ENCODE measurements at regions not wholly inside any gene's neighbourhood (a gene's known extent, or its start where the extent isn't known, plus 50 kb on each side); places are given as distances from the start of the nearest gene placed in this dataset.
"Not testable (repeated sequence)": the region's sequence is repeated elsewhere in the genome, so short reads cannot be mapped to it uniquely, and the experiment has no call there.

DNA sequence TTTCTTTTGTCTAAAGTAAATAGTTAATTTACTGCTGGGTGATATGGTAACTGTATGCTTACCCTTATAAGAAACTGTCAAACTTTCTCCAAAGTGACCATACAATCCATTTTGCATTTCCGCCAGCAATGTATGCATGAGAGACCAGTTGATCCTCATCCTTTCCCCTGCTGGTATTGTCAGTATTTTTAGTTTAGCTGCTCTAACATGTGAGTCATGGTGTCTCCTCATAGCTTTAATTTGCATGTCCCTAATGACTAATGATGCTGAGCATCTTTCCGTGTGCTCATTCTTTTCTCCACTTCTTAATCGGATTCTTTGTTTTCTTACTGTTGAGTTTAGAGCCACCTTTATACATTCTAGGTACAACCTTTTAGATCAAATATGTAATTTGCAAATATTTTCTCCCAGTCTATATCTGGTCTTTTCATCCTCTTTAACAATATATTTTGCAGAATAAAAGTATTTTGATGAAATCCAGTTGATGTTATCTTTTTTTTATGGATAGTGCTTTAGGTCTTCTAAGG, 379.9 kb downstream of the BCL2L11 start:
- peak; percentile 11 for DNase-seq (ENCODE audit: low read depth)

DNA sequence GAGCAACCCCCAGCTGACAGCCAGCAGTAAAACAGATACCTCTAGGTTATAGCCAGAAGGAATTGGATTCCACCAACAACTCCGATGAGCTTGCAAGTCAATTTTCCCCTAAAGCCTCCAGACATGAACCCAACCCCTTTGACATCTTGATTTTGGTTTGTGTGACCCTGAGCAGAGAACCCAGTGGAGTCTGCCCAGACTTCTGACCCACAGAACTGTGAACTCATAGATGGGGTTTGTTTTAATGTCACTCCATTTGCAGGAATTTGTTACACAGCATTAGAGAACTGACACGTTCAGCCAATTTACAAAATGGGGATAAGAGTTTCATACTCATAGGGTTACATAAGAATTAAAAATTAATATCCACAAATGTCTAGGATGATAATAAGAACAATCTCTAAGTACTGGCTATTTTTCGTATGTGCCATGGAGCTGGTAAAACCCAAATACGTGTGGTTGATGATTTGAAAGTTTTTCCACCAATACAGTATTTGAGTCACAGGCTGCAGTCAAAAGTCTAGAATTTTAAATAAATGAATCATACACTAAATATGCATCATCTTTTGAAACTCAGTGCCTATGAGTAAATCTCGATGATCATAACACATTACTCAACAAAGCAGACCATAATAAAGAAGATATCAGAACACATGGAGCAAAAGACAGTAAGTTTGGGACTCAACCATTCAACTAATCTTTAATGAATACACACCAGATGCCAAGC, 380.0 kb downstream of the ANAPC1 start:
- DNase-seq (ENCODE audit: low read depth), result peak; percentile 7

DNA sequence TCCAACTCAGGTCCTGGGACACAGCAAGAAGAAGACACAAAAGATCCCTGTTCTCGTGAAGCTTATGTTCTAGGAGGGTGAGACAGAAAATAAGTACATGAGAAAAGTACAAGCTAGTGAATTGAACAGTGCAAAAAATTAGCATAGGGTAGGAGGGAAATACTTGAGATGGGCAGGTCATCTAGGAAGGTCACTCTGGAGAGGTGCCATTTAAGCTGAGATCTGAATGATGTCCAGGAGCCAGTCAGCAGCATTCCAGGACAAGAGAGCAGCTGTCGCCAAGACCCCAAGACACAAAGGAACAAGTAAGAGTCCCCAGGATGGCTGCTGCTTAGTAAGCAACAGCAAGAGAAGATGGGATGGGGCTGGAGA, 379.4 kb downstream of the ANAPC1 start:
- DNase-seq (ENCODE audit: low read depth), result peak; percentile 18

DNA sequence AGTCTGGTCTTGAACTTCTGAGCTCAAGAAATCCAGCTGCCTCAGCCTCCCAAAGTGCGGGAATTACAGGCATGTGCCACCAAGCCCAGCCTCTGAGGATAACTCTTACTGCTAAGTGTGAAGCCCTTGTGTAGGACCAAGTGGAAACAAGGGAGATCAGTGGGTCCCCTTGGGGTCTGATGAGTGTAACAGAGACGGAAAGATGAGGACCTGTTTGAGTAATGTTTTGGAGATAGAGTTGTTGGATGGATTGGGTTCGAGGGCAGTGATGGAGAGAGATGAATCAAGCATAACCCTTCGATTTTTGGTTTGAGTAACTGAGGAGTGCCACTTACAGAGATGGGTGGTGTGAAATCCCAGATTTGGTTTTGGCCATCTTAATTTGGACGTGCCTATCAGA, 378.7 kb downstream of the ANAPC1 start:
- DNase-seq (ENCODE audit: low read depth), result not testable (repeated sequence)

DNA sequence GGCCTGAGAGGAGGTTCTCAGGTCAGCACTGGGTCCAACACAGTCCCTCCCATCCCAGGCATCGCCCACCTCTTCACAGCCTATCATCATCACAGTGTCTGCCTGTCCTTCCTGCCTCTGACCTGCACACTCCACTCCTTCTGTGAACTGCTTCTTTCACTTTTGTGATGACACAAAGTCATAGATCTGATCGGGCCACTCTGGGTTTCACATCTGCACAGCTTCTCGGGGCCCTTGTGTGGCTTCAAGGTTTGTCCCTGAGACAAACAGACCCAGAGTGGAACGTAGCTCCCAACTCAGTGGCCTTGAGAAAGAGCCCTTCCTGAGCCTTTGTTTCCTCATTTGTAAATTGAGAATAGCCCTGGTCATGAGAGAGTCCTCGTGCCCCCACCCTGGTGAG, 377.1 kb downstream of the ANAPC1 start:
- not testable (repeated sequence) for DNase-seq (ENCODE audit: low read depth)

DNA sequence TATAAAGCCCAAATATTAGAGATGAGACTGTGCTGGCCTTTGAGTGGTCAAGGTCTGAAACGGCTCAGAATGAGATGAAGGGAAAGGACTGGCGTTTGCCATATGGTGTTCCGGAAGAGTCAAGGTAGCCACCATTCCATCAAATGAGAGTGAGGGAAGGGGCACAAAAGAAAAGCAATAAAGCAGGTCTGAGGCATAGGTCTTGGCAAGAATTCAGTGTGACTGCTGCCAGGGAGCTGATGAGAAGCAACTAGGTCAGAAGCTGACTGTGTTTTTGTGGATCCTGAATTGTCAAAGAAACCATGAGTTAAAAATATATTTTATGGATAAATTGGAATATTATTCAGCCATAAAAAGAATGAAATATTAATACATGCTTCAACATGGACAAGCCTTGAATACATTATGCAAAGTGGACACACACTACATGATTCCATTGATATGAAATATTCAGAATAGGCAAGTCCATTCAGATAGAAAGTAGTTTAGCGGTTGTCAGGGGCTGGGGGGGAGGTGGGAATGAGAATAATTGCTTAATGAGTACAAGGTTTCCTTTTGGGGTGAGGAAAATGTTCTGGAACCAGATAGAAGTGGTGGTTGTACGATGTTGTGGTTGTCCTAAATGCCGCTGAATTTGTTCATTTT, 374.6 kb downstream of the ANAPC1 start:
- DNase-seq (ENCODE audit: low read depth), result not testable (repeated sequence)

DNA sequence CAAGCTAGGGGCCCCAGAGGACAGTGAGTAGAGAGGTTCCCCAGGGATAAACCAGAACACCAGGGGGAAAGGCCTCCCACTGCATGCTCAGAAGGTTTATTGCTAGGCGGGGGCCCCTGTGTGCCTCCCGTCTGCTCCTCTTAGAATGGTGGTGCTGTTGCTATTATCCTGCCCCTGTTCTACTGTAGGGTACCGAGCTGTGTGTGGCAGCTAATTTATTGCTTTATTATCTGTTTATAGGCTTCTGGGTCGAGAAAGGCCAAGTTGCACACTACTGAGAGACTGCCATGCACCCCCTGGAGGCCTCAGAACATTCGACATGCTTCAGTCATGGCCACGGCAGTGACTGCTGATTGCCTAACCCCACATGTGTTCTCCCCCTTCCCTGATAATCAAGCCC, 373.6 kb downstream of the ANAPC1 start:
- not testable (repeated sequence) for DNase-seq (ENCODE audit: low read depth)

DNA sequence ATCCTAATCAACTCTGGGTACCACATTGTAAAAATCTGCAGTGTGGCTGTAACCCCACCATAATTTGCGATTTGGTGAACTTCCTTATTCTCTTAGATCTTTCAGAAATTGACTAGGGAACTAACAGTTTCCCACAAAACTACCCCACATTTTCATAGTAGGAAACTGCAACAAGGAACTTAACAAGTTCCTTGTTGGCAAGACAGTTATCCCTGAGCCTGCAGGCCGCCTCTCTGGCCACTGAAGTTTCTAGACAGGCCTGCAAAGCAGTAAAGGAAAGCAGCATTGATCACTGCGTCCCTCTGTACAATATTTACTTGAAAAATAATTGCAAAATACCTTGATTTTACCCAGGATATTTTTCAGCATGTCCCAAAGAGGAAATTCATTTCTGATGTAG, 372.9 kb downstream of the ANAPC1 start:
- not testable (repeated sequence) for DNase-seq (ENCODE audit: low read depth)

DNA sequence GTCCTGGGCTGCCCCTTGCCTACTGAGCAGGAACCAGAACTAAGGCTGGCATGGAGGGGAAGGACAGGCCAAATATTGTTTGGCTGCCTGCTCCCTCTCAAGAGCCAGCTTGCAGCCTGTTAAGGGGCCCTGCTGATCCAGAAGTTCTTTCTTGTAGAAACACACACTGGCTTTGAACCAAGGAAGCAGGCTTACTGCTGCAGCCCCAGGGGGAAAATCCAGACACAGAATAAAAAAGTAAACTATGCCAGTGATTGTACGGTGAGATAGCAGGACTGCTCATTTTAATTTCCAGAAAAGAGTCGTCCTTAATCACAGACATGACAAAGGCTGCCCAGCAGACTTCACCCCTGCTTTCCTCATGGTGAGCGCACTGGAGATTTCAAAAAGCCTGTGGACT, 371.6 kb downstream of the ANAPC1 start:
- DNase-seq (ENCODE audit: low read depth), result not testable (repeated sequence)

DNA sequence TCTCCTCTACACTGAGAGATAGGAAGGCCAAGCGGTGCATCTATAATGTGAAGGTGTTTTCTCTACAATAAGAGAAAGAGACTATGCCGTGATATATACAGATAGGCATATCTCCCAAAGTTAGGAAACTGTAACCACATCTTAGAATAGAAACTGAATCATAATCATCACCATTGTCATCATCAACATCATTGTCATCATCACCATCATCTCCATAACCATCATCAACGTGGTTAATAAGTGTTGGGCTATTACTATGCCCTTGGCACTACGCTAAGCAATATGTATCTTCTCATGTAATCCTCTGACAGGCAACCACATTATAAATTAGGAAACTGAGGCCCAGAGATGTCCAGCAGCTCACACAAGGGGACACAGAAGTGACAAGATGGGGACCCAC, 369.9 kb downstream of the ANAPC1 start:
- not testable (repeated sequence) for DNase-seq (ENCODE audit: low read depth)

DNA sequence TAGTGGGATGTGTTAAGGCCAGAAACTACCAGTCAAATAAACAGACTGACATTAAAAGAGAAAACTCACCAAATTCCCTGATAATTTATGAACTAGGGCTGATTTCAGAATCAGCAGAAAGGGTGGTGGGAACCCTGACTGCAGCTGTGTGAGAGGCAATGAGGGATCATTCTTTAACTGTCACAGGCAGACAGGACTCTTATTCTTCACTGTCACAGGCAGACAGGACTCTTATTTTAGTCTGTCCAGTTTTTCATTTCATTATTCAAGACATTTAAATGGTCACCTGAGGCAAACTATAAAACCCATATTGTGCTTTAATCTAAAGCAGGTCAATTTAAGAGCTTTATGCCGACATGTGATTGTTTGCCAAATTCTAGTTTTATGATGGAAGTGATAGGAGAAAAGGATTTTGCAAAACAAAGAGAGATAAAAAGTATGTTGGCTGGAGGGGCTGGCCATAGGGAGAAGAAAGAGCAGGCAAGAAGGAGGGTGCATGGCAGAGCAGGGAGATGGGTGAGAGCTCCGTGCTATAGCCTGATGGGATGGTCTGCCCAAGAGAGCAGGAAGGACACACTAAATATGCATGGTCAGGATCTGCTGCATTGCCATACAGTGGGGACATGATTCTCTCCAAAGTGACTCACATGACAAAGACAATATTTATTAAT, 366.8 kb downstream of the ANAPC1 start:
- not testable (repeated sequence) for DNase-seq (ENCODE audit: low read depth)

DNA sequence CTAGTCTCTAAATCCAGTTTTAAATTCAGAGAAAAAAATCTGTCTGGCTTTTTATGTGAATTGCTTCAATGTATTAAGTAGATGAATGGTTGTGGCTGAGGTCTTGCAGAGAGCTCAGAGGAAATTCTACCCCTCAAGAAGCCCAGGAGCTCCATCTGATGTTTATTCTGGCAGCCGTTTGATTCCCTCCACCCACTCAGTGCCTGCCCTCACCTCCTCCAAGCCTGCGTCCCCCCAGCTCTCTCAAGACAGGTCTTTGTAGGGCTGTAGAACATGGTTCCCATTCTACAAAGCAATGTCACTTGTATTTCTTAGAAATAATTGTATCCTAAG, 366.3 kb downstream of the ANAPC1 start:
- not testable (repeated sequence) for DNase-seq (ENCODE audit: low read depth)

DNA sequence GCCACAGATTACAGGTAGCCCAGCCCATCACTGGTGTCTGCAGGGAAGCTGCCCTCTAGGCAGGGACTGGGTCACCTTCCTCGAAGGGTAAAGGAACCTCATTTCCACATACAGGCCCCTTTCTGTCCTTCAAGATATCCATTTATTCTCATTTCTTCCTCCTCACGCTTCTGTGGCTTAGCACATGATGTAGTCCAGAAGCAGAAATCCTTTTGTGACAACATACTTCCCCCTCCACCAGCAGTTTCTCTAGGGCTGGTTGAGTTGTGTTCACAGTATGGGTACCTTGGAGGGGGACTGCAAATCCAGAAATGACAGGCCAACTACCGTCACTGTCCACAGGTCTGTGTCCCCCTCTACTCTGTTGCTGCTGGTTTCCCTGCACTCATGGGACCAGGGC, 364.9 kb downstream of the ANAPC1 start:
- no peak for DNase-seq (ENCODE audit: low read depth)

DNA sequence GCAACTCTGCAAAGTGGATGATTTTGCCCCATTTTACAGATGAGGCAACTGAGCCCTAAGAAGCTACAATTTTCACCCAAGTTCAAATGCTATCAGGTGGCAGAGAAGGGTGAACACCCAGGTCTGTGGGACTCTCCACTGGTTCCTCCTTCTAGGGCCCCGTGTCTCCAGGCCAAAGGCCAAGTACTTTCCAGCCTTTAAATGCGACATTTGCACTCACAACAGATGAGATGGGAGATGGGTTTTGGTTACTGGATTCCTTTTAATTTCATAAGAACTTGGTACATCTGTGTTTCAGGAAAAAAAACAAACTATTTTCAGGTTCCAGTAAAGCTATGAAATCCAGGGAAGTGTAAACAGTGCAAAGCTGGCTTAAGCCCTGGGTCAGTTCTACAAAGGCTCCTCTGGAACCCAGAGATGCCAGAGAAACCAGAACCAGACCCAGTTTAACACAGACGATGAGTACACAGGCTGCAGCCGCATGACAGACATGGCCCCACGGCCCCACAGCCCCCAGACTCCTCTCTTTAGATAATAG, 361.7 kb downstream of the ANAPC1 start:
- DNase-seq (ENCODE audit: low read depth), result no peak

DNA sequence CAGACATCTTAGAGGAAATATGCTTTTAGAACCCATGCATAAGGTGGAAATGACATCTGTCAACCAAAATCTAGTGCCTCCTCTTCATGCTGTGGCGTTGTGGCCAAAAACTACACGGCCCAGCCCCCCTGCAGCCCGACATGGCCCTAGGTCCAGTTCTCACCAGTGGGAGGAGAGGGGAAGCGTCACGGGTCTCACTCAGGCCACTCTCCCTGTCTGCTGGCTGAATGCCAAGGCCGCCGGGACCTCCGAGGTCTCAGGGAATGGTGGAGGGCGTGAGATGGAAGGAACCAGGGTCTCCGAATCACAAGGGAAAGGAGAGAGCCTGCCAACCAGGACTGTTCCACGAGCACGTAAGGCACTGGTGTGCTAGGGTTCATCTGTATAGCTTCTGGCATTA, 361.0 kb downstream of the ANAPC1 start:
- DNase-seq (ENCODE audit: low read depth), result no peak

DNA sequence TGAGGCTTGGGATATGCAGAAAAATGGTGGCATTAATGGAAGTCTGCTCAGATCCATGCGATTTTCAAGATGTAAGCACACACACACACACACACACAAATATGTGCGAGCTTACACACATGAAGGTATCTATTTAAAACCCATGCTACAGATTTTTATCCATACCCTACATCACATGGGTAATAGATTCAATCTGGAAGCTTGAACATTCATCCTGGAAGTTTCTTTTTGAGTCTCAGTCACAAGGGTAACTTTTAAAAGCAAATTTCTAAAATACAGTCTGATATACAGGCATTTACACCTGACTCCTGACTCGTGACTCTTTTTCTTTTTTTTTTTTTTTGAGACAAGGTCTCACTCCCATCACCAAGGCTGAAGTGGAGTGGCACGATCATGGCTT, 359.0 kb downstream of the ANAPC1 start:
- DNase-seq (ENCODE audit: low read depth), result not testable (repeated sequence)

DNA sequence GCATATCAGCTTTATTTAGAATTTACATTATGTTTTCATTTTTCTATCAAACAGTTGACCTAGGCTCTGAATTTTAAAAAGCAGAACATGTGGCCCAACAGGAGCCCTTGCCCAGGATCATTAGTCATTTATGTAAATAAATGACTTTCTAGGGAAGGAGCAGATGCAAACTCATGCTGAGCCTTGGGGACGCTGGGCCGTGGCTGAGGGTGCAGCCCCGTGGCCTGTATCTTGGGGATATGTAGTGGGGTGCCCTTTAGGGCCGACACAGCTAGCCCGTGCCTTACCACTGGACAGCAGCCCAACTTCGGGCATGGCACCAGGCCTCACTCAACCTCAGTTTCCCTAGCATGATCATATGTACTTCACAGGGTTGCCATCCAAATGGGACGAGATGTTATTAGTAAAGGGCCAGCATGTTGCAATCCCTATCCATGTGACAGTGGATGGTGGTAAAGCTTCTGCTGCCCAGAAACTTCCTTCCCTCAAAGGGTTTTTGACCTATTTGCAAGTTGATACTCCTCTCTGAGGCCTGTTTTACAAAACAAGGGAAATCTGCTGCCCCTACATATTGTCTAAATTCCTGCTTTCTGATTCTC, 357.9 kb downstream of the ANAPC1 start:
- DNase-seq (ENCODE audit: low read depth), result not testable (repeated sequence)

DNA sequence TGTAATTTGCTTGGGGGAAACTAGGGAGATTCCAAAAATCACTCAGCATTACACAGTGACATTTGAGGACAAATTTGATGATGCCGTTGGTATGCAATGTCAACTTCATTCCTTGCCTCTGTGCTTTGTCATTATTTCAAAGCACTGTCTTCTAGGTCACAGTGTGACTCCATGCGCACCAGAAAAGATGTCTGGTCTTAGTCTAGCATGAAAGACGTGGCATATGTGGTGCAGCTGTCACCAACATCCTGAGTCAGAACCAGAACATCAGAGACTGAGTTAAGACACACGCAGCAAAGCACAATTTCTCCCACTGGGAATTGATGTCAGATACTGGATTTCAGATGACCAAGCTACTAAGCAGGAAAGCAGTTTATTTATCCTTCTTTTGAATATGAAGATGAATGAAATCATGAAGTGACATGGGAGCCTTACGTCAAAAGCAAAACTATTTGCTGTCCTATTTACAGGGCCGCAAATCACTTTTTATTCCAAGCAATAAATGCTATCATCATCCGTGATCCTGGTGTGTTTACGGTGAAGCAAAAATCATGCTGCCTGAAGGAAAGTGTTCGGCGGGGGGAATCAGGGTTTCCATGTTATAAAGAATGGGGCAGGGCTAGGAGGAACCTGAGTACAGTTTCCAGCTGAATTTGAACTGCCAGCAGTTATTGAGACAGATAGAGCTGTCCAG, 356.1 kb downstream of the ANAPC1 start:
- DNase-seq (ENCODE audit: low read depth), result not testable (repeated sequence)

DNA sequence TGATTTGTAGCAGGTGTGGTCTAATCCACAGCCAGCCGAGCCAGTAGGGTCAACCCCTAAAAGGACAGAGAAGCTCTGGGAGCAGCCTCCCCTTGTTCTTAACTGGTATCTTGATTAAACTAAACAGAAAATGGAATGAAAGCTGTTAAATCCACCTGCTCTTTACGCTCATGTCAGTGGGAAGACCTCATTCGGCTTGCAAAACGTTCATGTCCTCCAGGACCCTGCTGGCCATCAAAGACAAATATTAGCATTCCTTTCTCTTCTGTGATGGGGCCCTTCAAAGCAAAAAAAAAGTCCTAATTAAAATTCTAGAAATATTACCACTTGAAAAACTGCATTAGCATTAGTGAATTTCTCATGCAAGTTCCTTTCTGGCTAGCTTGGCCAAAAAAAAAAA, 355.0 kb downstream of the ANAPC1 start:
- DNase-seq (ENCODE audit: low read depth), result not testable (repeated sequence)

DNA sequence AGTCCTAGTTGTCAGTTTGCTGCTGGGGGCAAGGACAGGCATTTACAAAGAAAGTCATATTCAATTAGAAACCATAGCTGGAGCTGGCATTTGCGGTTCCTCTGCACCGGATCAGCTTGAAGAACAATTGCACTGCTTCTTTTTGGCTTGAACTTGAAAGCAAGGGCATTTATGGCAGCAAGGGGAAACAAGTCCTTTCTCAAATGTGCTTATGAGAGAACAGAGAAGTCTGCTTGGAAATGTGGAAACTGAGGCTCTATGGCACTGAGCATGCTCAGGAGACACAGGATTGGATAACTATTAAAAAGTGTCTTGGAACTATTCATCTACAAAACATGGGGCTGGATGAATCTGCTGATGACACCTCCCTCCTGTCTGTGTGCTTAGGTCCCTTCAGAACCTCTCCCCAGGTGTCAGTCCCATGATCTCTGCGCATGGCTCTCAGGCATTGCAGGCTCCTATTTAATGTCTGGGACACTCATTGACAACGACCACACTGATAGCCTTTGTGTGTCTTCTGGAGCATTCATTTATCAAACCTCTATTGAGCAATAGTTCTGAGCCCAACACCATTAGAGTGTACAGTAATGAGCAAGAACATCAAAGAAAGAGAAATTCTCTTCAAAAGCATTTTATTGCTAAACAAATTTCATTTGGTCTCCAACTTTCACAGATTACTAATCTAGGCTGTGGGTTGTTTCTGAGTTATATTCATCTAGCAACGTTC, 353.6 kb downstream of the ANAPC1 start:
- not testable (repeated sequence) for DNase-seq (ENCODE audit: low read depth)

Measured in M059J (cell line).